Liver (tissue), 8 donors: ENCODE measurements at regions not wholly inside any gene's neighbourhood (a gene's known extent, or its start where the extent isn't known, plus 50 kb on each side); places are given as distances from the start of the nearest gene placed in this dataset.

Source experiments
- DNase-seq: peaks from one replicate; pipeline ENCODE4 v3.0.0-alpha.2; 2017; ENCODE audit warnings: low spot score
- H3K27ac ChIP-seq, 2 donors: one replicate each; pipeline ENCODE4 v1.7.0; 2013; ENCODE audit warnings: inconsistent platforms in 2 of 2, low read length in 2 of 2, control low read depth in 1 of 2, low read depth in 1 of 2, mild to moderate bottlenecking in 1 of 2
- H3K27me3 ChIP-seq, 4 donors: one replicate each; pipeline versions ENCODE4 v1.6.1 to v1.7.0; 2013; ENCODE audit warnings: low read length in 3 of 4, inconsistent platforms in 1 of 4, mild to moderate bottlenecking in 1 of 4, moderate library complexity in 1 of 4; ENCODE audit not compliant: control insufficient read depth in 4 of 4, insufficient read depth in 4 of 4
- H3K36me3 ChIP-seq, 4 donors: one replicate each; pipeline versions ENCODE4 v1.6.1 to v1.7.0; 2013; ENCODE audit warnings: low read length in 3 of 4, mild to moderate bottlenecking in 3 of 4, low read depth in 1 of 4, moderate library complexity in 1 of 4; ENCODE audit not compliant: control insufficient read depth in 4 of 4, insufficient read depth in 3 of 4
- H3K4me1 ChIP-seq, 4 donors: one replicate each; pipeline versions ENCODE4 v1.6.1 to v1.7.0; 2013; ENCODE audit warnings: low read length in 3 of 4, mild to moderate bottlenecking in 3 of 4, moderate library complexity in 1 of 4; ENCODE audit not compliant: control insufficient read depth in 4 of 4, insufficient read depth in 4 of 4
- H3K4me3 ChIP-seq, 3 donors: one replicate each; pipeline versions ENCODE4 v1.6.1 to v1.7.0; 2013; ENCODE audit warnings: low read length in 3 of 3, control low read depth in 1 of 3, low read depth in 1 of 3, mild to moderate bottlenecking in 1 of 3
- H3K9ac ChIP-seq, 2 donors: one replicate each; pipeline ENCODE4 v1.7.0; 2013; ENCODE audit warnings: low read length in 2 of 2, mild to moderate bottlenecking in 2 of 2, moderate library complexity in 2 of 2, control low read depth in 1 of 2, low read depth in 1 of 2
- H3K9me3 ChIP-seq, 4 donors: one replicate each; pipeline versions ENCODE4 v1.6.1 to v1.7.0; 2013; ENCODE audit warnings: low read length in 3 of 4; ENCODE audit not compliant: control insufficient read depth in 4 of 4
- CTCF ChIP-seq: fragments of 150-350 bp; IDR thresholded peaks from 2 replicates; pipeline ENCODE4 v1.5.1; 2017; ENCODE audit warnings: improper control_type of control experiment, low read depth, low read length; ENCODE audit not compliant: missing input control
- EGR1 ChIP-seq, 2 donors: IDR thresholded peaks; 2 replicates each; pipeline ENCODE4 v1.6.1; 2016 to 2018; ENCODE audit warnings: antibody characterized with exemption in 2 of 2, low read depth in 2 of 2
- FOXA1 ChIP-seq: IDR thresholded peaks from 2 replicates; pipeline ENCODE4 v1.6.1; 2016; ENCODE audit warnings: antibody characterized with exemption
- FOXA2 ChIP-seq: IDR thresholded peaks from 2 replicates; pipeline ENCODE4 v1.6.1; 2016; ENCODE audit warnings: antibody characterized with exemption
- GABPA ChIP-seq, 2 donors: IDR thresholded peaks in 1 of 2; conservative IDR thresholded peaks in 1 of 2; 2 replicates each; pipeline ENCODE4 v1.6.1; 2016; ENCODE audit warnings: antibody characterized with exemption in 2 of 2, mild to moderate bottlenecking in 1 of 2, moderate library complexity in 1 of 2
- HNF4A ChIP-seq, 2 donors: conservative IDR thresholded peaks; 2 replicates each; pipeline ENCODE4 v1.6.1; 2016; ENCODE audit warnings: antibody characterized with exemption in 2 of 2, mild to moderate bottlenecking in 2 of 2
- HNF4G ChIP-seq: IDR thresholded peaks from 2 replicates; pipeline ENCODE4 v1.6.1; 2016; ENCODE audit warnings: antibody characterized with exemption
- MAX ChIP-seq: IDR thresholded peaks from 2 replicates; pipeline ENCODE4 v1.6.1; 2016; ENCODE audit warnings: antibody characterized with exemption
- NR2F2 ChIP-seq: IDR thresholded peaks from 2 replicates; pipeline ENCODE4 v1.6.1; 2016; ENCODE audit warnings: antibody characterized with exemption
- RAD21 ChIP-seq, 2 donors: IDR thresholded peaks; 2 replicates each; pipeline ENCODE4 v1.6.1; 2016; ENCODE audit warnings: antibody characterized with exemption in 2 of 2, mild to moderate bottlenecking in 2 of 2
- REST ChIP-seq: IDR thresholded peaks from 2 replicates; pipeline ENCODE4 v1.6.1; 2016; ENCODE audit warnings: antibody characterized with exemption, mild to moderate bottlenecking
- RXRA ChIP-seq, 2 donors: IDR thresholded peaks; 2 replicates each; pipeline ENCODE4 v1.6.1; 2017 to 2018; ENCODE audit warnings: antibody characterized with exemption in 2 of 2, mild to moderate bottlenecking in 1 of 2
- SP1 ChIP-seq: IDR thresholded peaks from 2 replicates; pipeline ENCODE4 v1.6.1; 2018; ENCODE audit warnings: antibody characterized with exemption, mild to moderate bottlenecking
- TAF1 ChIP-seq: conservative IDR thresholded peaks from 2 replicates; pipeline ENCODE4 v1.6.1; 2016; ENCODE audit warnings: antibody characterized with exemption, mild to moderate bottlenecking
- YY1 ChIP-seq: IDR thresholded peaks from 2 replicates; pipeline ENCODE4 v1.6.1; 2016; ENCODE audit warnings: antibody characterized with exemption, mild to moderate bottlenecking
- ZBTB33 ChIP-seq: IDR thresholded peaks from 2 replicates; pipeline ENCODE4 v1.6.1; 2016; ENCODE audit warnings: antibody characterized with exemption
- WGBS: extraction: QIAGEN DNeasy Blood & Tissue Kit; methylation state at CpG from one replicate; pipeline ENCODE4 v1.1.7; 2013; 5-methylcytosine and 5-hydroxymethylcytosine counted together
- donor health status: healthy.
- donor health status: healthy.
- donor health status: healthy.
- donor health status: healthy.
- donor health status: healthy.

GRCh38 chr2:235366807-235367206 is 127.0 kb upstream of the AGAP1 start:
- WGBS: 83% methylated on average over 8 of the region's 8 CpGs
- no peak for DNase-seq
- no peak overlapping the region for H3K27ac ChIP-seq
- H3K4me3 ChIP-seq: no peak overlapping the region
- H3K27me3 ChIP-seq: no peaks in the 10 kb centered on the region
- H3K4me1 ChIP-seq: no peaks in the 10 kb centered on the region
- H3K36me3 ChIP-seq: no peaks in the 10 kb centered on the region
- no peaks in the 10 kb centered on the region for H3K9me3 ChIP-seq
- TF ChIP-seq EGR1 (IDR thresholded peaks at IDR 0.05; ENCODE audit: low read depth in 2 of 2) (no peak), GABPA (IDR thresholded peaks at IDR 0.05 in 1 of 2, conservative IDR thresholded peaks at IDR 0.05 in 1 of 2) (no peak), NR2F2 (no peak), CTCF (no peak), FOXA1 (no peak), REST (no peak), SP1 (no peak), MAX (no peak), TAF1 (no peak), ZBTB33 (no peak), FOXA2 (no peak), HNF4A (conservative IDR thresholded peaks at IDR 0.05) (no peak), RXRA (IDR thresholded peaks at IDR 0.05) (no peak), RAD21 (IDR thresholded peaks at IDR 0.05) (no peak)
- no peak overlapping the region for H3K9ac ChIP-seq

DNA sequence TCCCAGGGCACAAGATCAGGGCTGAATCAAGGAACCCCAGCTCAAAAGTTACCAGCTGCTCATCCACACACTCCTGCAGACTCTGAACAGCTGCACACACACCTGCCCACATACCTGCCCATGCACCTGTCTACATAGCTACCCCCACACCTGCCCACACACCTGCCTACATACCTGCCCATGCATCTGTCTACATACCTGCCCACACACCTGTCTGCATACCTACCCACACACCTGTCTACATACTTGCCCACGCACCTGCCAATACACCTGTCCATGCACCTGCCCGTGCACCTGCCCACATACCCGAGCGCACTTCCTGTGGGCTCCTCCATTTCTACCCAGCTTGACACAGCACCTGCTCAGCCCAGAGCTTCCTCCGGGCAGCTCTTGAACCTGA is 122.8 kb upstream of the AGAP1 start:
- no peak overlapping the region for H3K4me3 ChIP-seq
- no peak for TF ChIP-seq HNF4G
- no peak for TF ChIP-seq TAF1
- no peak for TF ChIP-seq MAX
- TF ChIP-seq ZBTB33: no peak
- TF ChIP-seq CTCF: no peak
- no peak for TF ChIP-seq YY1
- no peak for TF ChIP-seq NR2F2
- TF ChIP-seq EGR1 (IDR thresholded peaks at IDR 0.05; ENCODE audit: low read depth in 2 of 2): no peak
- TF ChIP-seq FOXA1: no peak
- no peak for TF ChIP-seq SP1
- no peak for TF ChIP-seq FOXA2
- WGBS: 85% methylated on average over 5 of the region's 5 CpGs
- H3K9me3 ChIP-seq: no peaks in the 10 kb centered on the region
- H3K9ac ChIP-seq: no peak overlapping the region
- no peak overlapping the region for H3K27ac ChIP-seq
- no peaks in the 10 kb centered on the region for H3K36me3 ChIP-seq
- peaks cover 0 to 2% (median 0%) of the 10 kb centered on the region in 4 donors for H3K4me1 ChIP-seq
- no peak for DNase-seq
- H3K27me3 ChIP-seq: no peaks in the 10 kb centered on the region
